Trophoblast cell (in vitro differentiated cells and primary cell): ENCODE measurements at regions not wholly inside any gene's neighbourhood (a gene's known extent, or its start where the extent isn't known, plus 50 kb on each side); places are given as distances from the start of the nearest gene placed in this dataset.

Source experiments
- DNase-seq, 2 donors: peaks; one replicate each; pipeline ENCODE4 v3.0.0-alpha.2; 2016
- H2AFZ ChIP-seq: 2 replicates; pipeline ENCODE4 v1.6.1; 2013; ENCODE audit warnings: low read length, moderate library complexity, mild to moderate bottlenecking; ENCODE audit not compliant: insufficient read depth, poor library complexity
- H2AK5ac ChIP-seq: 2 replicates; pipeline ENCODE4 v1.6.1; 2013; ENCODE audit warnings: mild to moderate bottlenecking, low read length
- H2BK120ac ChIP-seq: 2 replicates; pipeline ENCODE4 v1.6.1; 2013; ENCODE audit warnings: low read length, mild to moderate bottlenecking, moderate library complexity; ENCODE audit not compliant: insufficient read depth, poor library complexity
- H2BK12ac ChIP-seq: 2 replicates; pipeline ENCODE4 v1.6.1; 2013; ENCODE audit warnings: mild to moderate bottlenecking, low read length, moderate library complexity
- H2BK5ac ChIP-seq: 2 replicates; pipeline ENCODE4 v1.6.1; 2013; ENCODE audit warnings: low read length, low read depth, moderate library complexity, mild to moderate bottlenecking; ENCODE audit not compliant: poor library complexity
- H3K14ac ChIP-seq: 2 replicates; pipeline ENCODE4 v1.6.1; 2013; ENCODE audit warnings: mild to moderate bottlenecking, low read length
- H3K18ac ChIP-seq: 2 replicates; pipeline ENCODE4 v1.6.1; 2013; ENCODE audit warnings: mild to moderate bottlenecking, low read length
- H3K23ac ChIP-seq: 2 replicates; pipeline ENCODE4 v1.6.1; 2013; ENCODE audit warnings: low read length
- H3K27ac ChIP-seq: 2 replicates; pipeline ENCODE4 v1.5.1; 2013; ENCODE audit warnings: low read depth, mild to moderate bottlenecking, inconsistent platforms, low read length, moderate library complexity
- H3K27me3 ChIP-seq: 2 replicates; pipeline ENCODE4 v1.6.1; 2013; ENCODE audit warnings: inconsistent platforms, mild to moderate bottlenecking, low read length, moderate library complexity; ENCODE audit not compliant: insufficient read depth
- H3K36me3 ChIP-seq, 2 experiments: 1 replicate in 1 of 2; 2 replicates in 1 of 2; pipeline ENCODE4 v1.6.1; 2013; ENCODE audit warnings: low read length in 2 of 2, mild to moderate bottlenecking in 2 of 2, moderate library complexity in 1 of 2; ENCODE audit not compliant: insufficient read depth in 2 of 2, control insufficient read depth in 1 of 2
- H3K4ac ChIP-seq: 2 replicates; pipeline ENCODE4 v1.6.1; 2013; ENCODE audit warnings: low read depth, mild to moderate bottlenecking, low read length, moderate library complexity
- H3K4me1 ChIP-seq, 2 experiments: 1 replicate in 1 of 2; 2 replicates in 1 of 2; pipeline ENCODE4 v1.6.1; 2013; ENCODE audit warnings: low read length in 2 of 2, mild to moderate bottlenecking in 2 of 2, moderate library complexity in 1 of 2; ENCODE audit not compliant: insufficient read depth in 2 of 2, control insufficient read depth in 1 of 2
- H3K4me2 ChIP-seq: 2 replicates; pipeline ENCODE4 v1.6.1; 2013; ENCODE audit warnings: inconsistent platforms, mild to moderate bottlenecking, low read length, moderate library complexity
- H3K4me3 ChIP-seq: 2 replicates; pipeline ENCODE4 v1.5.1; 2013; ENCODE audit warnings: mild to moderate bottlenecking, low read depth, low read length, inconsistent platforms
- H3K79me1 ChIP-seq: one replicate; pipeline ENCODE4 v1.6.1; 2013; ENCODE audit warnings: low read length
- H3K79me2 ChIP-seq: 2 replicates; pipeline ENCODE4 v1.6.1; 2013; ENCODE audit warnings: low read length, mild to moderate bottlenecking; ENCODE audit not compliant: control insufficient read depth, insufficient read depth, poor library complexity
- H3K9ac ChIP-seq: 2 replicates; pipeline ENCODE4 v1.6.1; 2013; ENCODE audit warnings: mild to moderate bottlenecking, low read length
- H3K9me3 ChIP-seq: 2 replicates; pipeline ENCODE4 v1.6.1; 2013; ENCODE audit warnings: low read depth, mild to moderate bottlenecking, control low read depth, inconsistent platforms, low read length; ENCODE audit not compliant: insufficient read depth
- H4K12ac ChIP-seq: 2 replicates; pipeline ENCODE4 v1.6.1; 2013; ENCODE audit warnings: low read depth, mild to moderate bottlenecking, low read length, moderate library complexity
- H4K8ac ChIP-seq: 2 replicates; pipeline ENCODE4 v1.6.1; 2013; ENCODE audit warnings: low read depth, mild to moderate bottlenecking, low read length, moderate library complexity
- H4K91ac ChIP-seq: one replicate; pipeline ENCODE4 v1.6.1; 2013; ENCODE audit warnings: low read depth, mild to moderate bottlenecking, low read length, moderate library complexity
- WGBS: extraction: QIAGEN DNeasy Blood & Tissue Kit; methylation state at CpG from one replicate; pipeline ENCODE4 v1.1.7; 2013; ENCODE audit warnings: missing lambda C conversion rate; ENCODE audit not compliant: insufficient read length, insufficient coverage; ENCODE audit errors: extremely low coverage; 5-methylcytosine and 5-hydroxymethylcytosine counted together

GRCh38 chr4:54902271-54902670 lies 223.1 kb downstream of the KDR start:
- Histone ChIP-seq H3K4ac (no peak overlapping the region), H2AK5ac (no peak overlapping the region), H4K12ac (no peak overlapping the region), H2BK5ac (no peak overlapping the region), H4K91ac (no peak overlapping the region), H3K18ac (no peak overlapping the region), H3K14ac (no peak overlapping the region), H2BK12ac (no peak overlapping the region), H3K9ac (no peak overlapping the region), H3K23ac (no peak overlapping the region), H3K79me2 (no peaks in the 10 kb centered on the region), H3K79me1 (no peaks in the 10 kb centered on the region), H3K4me2 (peak overlapping the region; percentile 9), H3K9me3 (no peaks in the 10 kb centered on the region), H3K36me3 (no peaks in the 10 kb centered on the region), H3K4me1 (peaks cover 3 to 6% of the 10 kb centered on the region in 2 experiments), H3K27me3 (no peaks in the 10 kb centered on the region), H3K27ac (no peak overlapping the region), H2BK120ac (no peak overlapping the region), H2AFZ (no peak overlapping the region), H3K4me3 (no peak overlapping the region), H4K8ac (no peak overlapping the region)
- WGBS, result no CpG with 5 or more reads among the region's 1 CpG
- DNase-seq, result peak; percentile 82 to 96

- peaks cover 3 to 6% of the 10 kb centered on the region in 2 experiments for H3K4me1 ChIP-seq
- no peak overlapping the region for H2AFZ ChIP-seq
- no peaks in the 10 kb centered on the region for H3K36me3 ChIP-seq
- H3K18ac ChIP-seq, result no peak overlapping the region
- no peak overlapping the region for H3K9ac ChIP-seq
- H3K27me3 ChIP-seq, result no peaks in the 10 kb centered on the region
- H3K9me3 ChIP-seq, result no peaks in the 10 kb centered on the region
- DNase-seq, result no peak
- H3K14ac ChIP-seq, result no peak overlapping the region
- H3K23ac ChIP-seq, result no peak overlapping the region
- H2AK5ac ChIP-seq, result peak overlapping the region; percentile 56
- no peak overlapping the region for H3K4me2 ChIP-seq
- H4K12ac ChIP-seq, result no peak overlapping the region
- no CpG with 5 or more reads among the region's 1 CpG for WGBS
- no peak overlapping the region for H4K91ac ChIP-seq
- H2BK5ac ChIP-seq, result no peak overlapping the region
- no peaks in the 10 kb centered on the region for H3K79me2 ChIP-seq
- H3K4me3 ChIP-seq, result no peak overlapping the region
- H3K4ac ChIP-seq, result no peak overlapping the region
- H4K8ac ChIP-seq, result no peak overlapping the region
- no peaks in the 10 kb centered on the region for H3K79me1 ChIP-seq
- no peak overlapping the region for H3K27ac ChIP-seq
- no peak overlapping the region for H2BK120ac ChIP-seq
- H2BK12ac ChIP-seq, result no peak overlapping the region
Measured at GRCh38 chr4:54901202-54901601, 224.2 kb downstream of the KDR start.

GRCh38 chr4:54898656-54899340 lies 226.6 kb downstream of the KDR start:
- no CpG with 5 or more reads among the region's 2 CpGs for WGBS

GRCh38 chr4:54898056-54898562 lies 227.3 kb downstream of the KDR start:
- H3K36me3 ChIP-seq, result no peaks in the 10 kb centered on the region
- H3K4me3 ChIP-seq, result no peak overlapping the region
- no peak overlapping the region for H4K8ac ChIP-seq
- H2BK120ac ChIP-seq, result no peak overlapping the region
- no peak overlapping the region for H2AK5ac ChIP-seq
- H3K4ac ChIP-seq, result no peak overlapping the region
- H3K79me2 ChIP-seq, result no peaks in the 10 kb centered on the region
- no peak overlapping the region for H3K14ac ChIP-seq
- no peak overlapping the region for H3K18ac ChIP-seq
- no peak overlapping the region for H4K91ac ChIP-seq
- H3K9ac ChIP-seq, result no peak overlapping the region
- no peaks in the 10 kb centered on the region for H3K27me3 ChIP-seq
- WGBS, result no CpG with 5 or more reads among the region's 1 CpG
- H2BK5ac ChIP-seq, result no peak overlapping the region
- no peak overlapping the region for H3K4me2 ChIP-seq
- no peak overlapping the region for H3K27ac ChIP-seq
- H4K12ac ChIP-seq, result no peak overlapping the region
- DNase-seq, result peak; percentile 33 to 87
- peaks cover 1% of the 10 kb centered on the region for H3K9me3 ChIP-seq
- no peak overlapping the region for H2AFZ ChIP-seq
- H3K4me1 ChIP-seq, result peaks cover 2 to 4% of the 10 kb centered on the region in 2 experiments
- no peak overlapping the region for H3K23ac ChIP-seq
- no peak overlapping the region for H2BK12ac ChIP-seq
- H3K79me1 ChIP-seq, result no peaks in the 10 kb centered on the region

More at GRCh38 chr4:54898656-54899340, 226.6 kb downstream of the KDR start:
- Histone ChIP-seq H3K4me1 (peaks cover 3 to 6% of the 10 kb centered on the region in 2 experiments), H3K4ac (no peak overlapping the region), H4K12ac (no peak overlapping the region), H3K27ac (no peak overlapping the region), H3K27me3 (no peaks in the 10 kb centered on the region), H2BK12ac (no peak overlapping the region), H2AFZ (no peak overlapping the region), H3K79me2 (no peaks in the 10 kb centered on the region), H3K4me2 (no peak overlapping the region), H4K8ac (no peak overlapping the region), H2AK5ac (no peak overlapping the region), H3K9ac (no peak overlapping the region), H3K79me1 (no peaks in the 10 kb centered on the region), H4K91ac (no peak overlapping the region), H3K9me3 (no peaks in the 10 kb centered on the region), H3K4me3 (no peak overlapping the region), H3K18ac (no peak overlapping the region), H3K36me3 (no peaks in the 10 kb centered on the region), H2BK120ac (no peak overlapping the region), H2BK5ac (no peak overlapping the region), H3K23ac (no peak overlapping the region), H3K14ac (no peak overlapping the region)
- DNase-seq, result peak in 1 of 2 donors; percentile 4
